NCI-H748 (cell line): ENCODE measurements at regions not wholly inside any gene's neighbourhood (a gene's known extent, or its start where the extent isn't known, plus 50 kb on each side); places are given as distances from the start of the nearest gene placed in this dataset.
A peak's percentile ranks its signal among the peaks of the same experiment; 100 is the strongest.

Experiments
- DNase-seq: peaks from one replicate; lab custom pipeline; 2025; ENCODE audit not compliant: unreplicated experiment; lab: John Stamatoyannopoulos, UW

DNA sequence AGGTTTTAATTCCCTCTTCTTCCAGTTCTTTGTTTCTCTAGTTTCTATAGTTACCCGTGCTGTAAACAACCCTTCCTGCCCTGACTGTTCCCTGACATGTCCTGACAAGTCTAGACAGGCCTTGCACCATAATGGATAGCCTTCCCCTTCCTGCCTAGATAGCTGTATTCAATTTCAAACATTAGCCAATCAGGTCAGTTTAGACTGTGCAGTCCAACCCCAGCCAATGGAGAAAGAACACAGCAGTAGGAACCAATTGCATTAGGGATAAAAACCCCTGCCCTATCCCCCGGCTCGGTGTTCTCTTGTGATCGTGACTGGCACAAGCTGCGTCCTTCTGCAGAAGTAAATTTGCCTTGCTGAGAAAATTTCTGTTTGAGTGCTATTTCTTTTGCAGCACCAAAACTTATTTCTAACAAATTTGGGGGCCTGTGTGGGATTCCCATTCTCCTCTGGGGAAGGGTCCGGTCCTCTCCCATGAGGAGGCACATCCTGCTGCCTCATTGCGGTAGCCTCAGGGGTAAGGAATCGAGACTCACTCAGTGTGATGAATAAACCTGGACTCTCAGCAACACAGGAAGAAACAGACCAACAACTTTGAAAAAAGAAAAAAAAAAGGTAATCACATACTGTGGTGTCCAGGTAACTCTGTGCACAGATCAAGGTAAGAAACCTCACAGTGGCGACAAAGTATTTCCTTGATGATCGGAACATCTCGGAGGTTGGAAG lies 248.7 kb upstream of the ECI2 start:
- DNase-seq, result peak; percentile 46

DNA sequence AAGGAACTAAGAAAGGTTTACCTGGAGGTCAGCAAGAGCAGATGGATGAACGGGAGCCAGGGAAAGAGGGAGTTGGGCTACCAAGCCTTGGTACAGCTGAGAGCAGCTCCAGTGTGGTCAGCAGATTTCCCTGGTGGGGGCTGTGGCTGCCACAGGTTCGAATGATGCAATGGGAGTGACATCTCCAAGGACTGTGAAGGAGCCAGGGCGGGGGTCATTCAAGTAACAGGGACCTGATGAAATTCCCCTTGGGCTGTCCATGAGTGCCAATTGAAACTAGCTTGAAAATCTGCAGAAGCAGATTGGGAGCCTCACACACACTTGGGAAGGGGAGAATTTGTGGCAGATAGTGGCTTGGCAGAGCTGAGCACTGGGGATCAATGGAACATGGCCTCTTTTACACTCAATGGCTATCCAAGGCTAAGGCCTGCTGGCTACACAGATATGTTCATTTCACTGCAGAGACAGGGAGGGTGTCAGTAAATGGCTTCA lies 247.0 kb upstream of the ECI2 start:
- no peak for DNase-seq

DNA sequence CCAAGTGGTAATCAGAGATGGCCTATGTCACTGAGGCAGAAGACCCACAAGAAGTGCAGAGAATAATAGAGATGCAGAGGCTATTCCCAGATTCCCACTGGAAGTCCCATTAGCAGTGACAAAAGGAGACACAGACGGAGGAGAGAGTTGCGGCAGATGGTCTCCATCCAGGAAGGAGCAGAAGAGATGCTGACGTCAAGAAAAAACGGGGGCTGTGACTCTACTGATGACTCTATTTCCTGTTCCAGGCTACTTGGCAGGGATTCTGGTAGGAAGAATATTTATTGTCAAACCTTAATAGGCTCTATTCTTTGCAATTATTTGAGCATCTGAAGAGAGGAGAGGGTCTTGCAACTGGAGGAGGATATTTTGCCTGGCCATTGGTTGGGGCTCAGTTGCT lies 246.0 kb upstream of the ECI2 start:
- DNase-seq, result no peak

DNA sequence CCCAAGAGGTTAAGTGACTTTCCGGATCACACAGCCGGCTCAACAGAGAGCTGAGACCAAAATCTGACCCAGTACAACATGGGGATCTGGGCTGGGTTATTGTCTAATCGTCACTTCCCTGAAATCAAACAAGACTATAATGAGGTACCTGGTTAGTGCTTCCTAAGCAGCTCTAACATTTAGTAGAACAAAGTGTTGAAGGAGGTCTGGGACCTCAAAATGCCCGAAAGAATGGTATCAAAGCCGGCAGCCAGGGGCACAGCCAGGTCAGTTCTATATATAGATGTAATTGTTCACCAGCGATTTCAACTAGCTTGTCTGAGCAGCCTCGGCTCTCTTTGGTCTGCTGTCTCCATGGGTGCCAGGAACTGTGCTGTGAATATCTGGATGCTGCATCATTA lies 245.5 kb upstream of the ECI2 start:
- DNase-seq, result no peak

DNA sequence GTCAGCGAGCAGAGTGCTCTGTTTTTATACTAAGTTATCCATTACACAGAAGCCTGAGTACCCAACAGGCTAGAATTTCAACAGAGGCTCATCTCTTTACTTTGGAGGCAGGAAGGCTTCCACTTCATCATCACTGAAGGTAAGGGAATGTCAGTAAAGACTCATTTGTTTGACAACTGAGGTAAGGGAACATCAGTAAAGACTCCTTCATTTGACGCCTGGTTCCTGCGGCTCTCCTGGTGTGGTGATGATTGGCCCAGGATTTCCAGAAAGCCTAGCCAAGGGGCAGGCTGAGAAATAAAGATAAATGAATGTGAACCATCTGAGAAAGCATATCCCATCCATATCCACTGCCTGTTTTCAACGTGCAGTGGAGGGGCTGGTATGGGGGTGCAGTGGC lies 244.6 kb upstream of the ECI2 start:
- DNase-seq, result no peak

DNA sequence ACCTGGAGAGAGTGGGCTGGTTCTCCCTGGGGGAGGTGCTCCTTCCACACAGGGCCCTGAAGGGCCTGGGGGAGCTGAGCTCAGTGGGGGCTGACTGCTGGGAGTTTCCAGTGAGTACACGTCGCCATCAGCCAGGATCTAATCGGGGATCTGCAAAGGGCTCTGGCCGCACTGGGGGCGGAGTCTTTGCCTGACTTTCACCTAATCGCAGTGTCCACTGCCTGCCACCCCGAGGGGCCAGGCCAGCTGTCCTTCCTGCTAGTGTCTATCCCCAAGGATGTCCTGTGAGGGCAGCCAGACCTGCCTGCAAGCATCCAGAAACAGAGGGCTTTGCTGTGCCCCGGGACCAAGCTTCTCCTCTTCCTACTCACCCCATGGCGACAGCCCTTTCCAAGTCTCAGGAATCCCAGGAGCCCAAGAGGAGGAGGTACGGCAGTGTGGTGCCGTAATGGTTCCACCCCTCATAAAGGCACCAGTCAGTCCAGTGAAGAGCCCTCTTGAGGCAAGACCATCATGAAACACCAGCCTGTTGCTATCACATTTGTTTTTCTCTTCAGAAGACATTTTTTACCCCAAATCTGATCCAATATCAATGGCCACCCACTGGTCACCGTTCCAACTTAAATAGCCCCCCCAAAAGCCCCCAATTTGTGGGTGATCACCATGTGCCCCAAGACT lies 243.1 kb upstream of the ECI2 start:
- DNase-seq, result no peak

DNA sequence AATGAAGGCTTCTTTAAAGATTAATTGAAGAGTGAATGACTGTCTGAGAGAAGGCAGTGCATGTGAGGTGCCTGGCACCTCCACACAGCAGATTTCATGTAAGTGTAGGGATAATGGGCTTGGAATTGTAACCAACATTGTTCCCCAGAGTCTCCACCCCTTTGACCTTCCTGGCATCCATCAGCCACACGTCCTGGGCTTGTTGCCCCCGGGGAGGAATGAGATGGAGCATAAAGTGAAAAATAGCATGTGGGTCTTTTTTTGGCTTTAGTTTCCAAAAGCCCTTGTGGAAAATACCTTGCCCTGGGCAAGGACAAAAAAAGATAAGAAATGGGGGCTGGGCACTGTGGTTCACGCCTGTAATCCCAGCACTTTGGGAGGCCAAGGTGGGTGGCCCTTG lies 242.2 kb upstream of the ECI2 start:
- DNase-seq, result no peak

DNA sequence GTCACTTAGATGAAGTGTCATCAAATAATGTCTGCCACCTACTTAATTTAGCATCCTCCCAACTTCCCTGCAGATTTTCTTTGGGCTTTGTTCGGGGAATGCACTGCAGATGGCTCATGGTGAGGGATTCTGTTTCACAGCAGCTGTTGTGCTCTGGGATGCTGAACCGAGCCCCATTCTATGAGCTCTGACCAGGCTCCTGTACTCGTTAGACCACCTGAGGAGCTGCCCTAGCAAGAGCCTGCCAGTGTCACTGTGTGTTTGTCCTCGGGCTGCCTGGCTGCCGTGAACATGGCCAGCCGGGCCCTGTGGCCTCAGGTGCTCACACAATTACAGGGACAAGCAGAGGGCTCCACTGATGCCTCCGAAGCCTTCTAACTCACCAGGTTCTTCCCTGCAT lies 238.8 kb upstream of the ECI2 start:
- no peak for DNase-seq

DNA sequence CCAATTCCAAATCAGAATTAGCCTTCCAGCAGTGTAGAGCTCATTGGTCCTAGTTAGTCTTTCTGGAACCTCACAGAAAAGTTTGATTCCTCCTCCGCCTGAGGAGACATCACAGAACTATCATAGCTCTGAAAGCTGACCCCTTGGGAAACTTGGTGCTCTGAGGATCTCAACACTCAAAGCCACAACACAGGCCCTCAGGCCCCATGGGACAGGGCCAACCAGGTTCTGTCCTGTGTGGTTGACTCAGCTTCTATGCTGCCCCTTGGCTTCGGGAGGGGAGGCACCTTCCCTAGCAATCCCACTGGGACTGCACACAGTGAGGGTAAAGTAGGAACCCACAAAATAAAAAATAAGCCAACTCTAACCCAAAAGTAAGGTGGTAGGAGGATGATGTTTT lies 237.5 kb upstream of the ECI2 start:
- no peak for DNase-seq

DNA sequence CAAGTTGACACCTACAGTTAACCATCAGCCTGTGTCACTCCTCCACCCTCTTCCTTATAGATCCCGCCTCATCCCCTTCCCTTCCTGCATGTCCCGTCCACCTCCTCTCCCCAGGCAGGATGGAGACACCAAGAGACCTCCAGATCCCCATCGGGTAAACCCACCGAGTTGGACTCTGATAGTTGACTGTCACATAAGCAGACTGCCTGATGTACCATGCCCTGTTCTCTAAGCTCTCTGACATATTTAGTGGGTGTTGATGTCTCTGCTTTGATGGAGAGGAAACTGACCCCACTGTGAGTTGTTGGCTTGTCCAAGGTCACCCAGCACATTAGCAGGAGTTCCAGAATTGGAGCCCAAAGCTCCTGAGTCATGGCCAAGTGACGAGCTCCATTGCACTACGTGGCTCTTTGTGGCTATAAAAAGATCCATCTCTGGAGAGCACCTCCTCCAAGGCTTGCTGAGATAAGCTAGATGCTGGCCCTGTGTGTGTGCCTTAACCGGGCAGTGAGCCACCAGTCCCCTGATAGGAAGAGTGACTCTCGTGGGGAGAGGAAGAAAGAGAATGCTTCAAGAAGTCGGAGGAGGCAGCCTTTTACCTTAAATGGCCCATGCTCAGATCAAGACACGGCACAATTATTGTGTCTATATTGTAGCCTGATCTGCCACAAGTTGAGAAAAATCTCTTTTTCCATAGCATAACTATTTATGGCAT lies 236.0 kb upstream of the ECI2 start:
- no peak for DNase-seq

DNA sequence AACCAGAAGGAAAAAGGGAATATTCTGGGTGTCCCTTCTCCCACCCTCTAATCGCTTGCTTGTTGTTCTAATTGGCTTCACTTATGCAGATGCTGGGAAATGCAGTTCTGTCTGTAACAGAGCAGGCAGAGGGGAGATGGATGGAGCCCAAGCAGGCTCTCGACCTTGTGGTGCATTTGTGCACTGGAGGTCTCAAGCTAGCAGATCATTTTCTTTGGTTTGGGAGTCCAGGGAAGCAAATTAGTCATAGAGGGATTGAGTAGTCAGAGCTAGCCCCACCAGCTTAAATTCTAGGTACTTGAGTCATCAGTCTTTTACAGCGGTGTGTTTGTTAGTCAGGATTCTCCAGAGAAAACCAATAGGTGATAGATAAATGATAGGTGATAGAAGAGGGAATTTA lies 234.7 kb upstream of the ECI2 start:
- no peak for DNase-seq

DNA sequence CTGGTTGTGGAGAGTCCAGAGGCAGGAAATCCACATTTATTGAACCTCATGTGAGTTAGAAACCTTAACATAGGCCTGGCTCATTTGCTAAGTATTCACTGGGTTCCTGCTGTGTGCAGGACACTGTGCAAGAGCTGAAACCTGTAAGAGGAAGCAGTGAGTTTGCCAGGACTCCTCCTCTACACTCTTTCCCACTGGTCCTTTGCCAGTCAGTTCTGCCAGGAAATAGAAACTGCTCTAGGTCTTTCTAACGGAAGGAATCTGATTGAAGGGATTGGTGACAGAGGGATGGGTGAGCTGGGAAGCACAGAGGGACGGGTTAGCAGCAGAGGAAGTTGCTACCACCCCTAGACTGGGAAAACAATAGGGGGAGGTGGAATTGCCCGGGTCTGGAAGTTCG lies 234.2 kb upstream of the ECI2 start:
- DNase-seq, result no peak

DNA sequence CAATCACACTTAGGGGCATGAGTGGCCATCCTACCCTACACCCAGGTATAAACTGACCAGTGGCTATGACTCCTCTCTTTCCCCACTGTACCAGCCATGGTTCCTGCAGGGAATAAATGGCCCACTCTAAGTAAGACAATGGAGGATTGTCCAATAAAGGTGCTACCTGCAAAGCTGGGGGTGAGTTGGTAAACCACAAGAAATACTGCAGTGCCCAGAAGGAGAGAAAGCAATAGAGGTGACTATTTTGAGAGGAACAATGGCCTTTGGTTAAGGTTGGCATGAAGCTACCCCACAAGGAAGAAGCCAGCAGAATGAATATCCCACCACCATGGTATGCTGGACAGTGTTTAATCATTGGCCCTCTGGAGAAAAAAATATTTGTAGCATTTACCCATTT lies 233.3 kb upstream of the ECI2 start:
- no peak for DNase-seq

DNA sequence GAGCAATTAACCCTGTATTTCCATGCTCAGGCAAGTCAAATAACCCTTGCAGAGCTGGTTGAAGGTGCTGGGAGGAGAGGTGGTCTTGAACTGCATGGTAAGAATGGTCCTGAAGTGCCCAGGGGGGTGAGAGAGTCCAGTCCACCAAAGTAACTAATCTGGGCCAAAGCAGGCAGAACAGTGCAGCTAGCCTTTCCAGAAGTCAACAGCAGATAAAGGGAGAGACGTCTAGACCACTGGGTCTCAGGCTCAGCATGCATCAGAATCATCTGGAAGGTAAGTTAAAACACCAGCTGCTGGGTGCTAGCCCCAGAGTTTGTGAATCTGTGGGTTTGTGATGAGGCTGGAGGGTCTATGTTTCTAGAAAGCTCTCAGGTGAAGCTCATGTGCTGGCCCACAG lies 232.3 kb upstream of the ECI2 start:
- DNase-seq, result no peak

DNA sequence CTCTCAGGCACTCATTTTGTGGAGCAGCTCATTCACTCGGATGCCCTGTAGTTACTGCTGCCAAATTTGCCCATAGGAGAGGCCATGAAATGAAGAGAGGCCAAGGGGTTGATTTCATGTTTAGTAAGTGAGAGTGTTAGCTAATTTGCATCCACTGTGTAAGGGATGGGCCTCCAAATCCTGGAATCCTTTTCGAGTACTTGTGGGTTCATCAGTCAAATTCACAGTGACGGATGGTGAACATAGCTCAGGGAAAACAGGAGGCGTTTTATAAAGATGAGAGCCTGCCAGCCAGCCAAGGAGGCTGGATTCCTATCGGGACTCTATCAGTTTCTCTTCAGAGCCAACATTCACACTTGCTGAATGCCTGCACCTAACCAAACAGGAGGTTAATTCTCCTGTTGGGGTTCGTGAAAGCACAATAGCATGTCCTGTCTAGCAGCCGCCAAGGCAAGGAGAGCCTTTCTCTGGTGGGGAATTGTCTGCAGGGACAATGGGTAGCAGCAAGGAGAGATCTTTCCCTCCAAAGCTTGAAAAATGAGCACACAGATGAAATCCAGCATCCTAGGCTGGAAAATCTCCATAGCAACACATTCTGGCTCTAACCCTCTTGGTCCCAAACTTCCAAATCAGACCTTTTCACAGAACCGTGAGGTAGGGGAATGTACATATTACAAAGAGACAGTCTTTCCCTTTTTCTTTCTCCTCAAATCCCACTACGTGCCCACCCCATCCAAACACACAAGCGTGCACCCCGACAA lies 231.4 kb upstream of the ECI2 start:
- DNase-seq, result no peak

DNA sequence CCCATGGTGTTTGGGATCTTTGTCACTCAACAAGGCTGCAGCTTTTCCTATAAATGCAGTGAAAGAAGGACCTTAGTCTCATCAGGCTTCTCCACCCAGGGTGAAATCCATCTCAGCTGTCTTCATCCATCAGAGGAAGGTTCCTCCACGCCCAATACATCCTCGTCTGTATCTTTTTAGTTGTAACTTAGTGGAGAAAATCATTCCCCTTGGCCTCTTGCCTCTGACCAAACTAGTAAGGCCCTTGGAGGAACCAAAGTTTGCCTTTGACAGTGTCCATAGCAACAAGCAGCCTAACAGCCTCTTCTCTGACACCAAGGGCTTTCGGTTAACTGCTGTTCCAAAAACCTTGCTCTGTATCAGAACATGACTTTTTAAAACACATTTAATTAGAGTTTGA lies 230.3 kb upstream of the ECI2 start:
- DNase-seq, result no peak

DNA sequence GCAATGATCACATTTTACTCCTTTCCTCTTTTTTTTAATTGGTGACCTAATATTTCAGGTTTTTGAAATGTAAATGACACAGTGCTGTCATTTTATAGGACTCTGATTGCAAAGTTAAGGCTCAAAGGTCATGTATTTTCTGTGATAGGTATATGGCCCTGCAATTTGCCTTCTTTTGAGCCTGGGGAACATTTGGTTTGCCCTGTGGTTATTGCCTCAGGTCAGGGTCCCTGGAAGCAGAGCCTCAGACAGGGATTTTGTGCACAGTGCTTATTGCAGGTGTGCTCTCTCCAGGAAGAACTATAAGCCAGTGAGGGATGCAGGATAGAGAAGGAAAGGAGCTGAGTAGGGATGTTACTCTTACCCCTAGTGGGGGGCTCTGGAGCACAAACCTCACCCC lies 229.3 kb upstream of the ECI2 start:
- no peak for DNase-seq

DNA sequence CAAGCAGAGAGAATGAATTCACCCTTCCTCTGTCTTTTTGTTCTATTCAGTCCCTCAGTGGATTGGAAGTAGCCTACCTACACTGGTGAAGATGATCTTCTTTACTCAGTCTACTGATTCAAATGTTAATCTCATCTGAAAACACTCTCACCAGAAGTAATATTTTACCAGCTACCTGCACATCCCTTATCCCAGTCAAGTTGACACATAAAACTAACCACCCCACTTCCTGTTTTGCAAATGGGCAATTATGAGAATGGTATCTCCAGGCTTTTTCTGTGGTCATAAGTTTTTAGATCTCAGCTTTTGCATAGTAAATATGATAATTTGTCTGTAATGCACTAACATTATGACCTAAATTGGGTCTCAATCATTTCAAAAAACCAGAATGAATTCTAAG lies 228.8 kb upstream of the ECI2 start:
- no peak for DNase-seq

DNA sequence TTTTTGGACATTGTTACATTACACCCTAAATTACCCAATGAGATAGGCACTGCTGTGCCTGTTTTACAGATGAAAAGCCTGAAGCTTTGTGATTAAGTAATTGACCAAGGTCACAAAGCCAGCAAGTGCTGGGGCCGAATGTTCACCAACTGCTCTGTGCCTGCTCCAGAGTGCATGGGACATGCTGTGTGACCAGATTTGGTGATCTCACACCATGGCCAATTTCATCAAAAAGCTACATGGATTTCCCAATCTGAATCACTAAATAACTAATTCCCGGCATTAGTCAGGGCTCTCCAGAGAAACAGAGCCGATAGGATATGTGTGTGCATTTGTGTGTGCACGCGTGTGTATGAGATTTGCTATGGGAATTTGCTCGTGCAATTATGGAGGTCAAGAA lies 228.3 kb upstream of the ECI2 start:
- no peak for DNase-seq

DNA sequence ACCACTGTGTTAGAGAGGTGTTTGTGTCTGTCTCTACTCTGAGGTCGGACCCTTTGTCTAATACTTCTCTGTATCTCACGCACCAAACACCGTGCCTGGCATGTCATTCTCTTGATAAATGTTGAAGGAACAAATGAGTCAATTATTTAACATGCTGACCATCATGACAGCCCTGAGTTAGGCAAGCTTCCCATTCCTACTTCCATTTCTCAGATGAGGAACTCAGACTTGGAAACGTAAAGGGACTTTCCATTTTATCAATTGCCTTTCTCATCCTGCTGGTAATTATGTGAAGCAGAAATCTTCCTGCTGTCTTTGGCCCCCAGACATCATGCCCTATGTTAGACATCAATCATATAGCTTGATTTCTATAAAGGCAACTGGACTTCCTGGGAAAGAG lies 227.0 kb upstream of the ECI2 start:
- DNase-seq, result no peak

DNA sequence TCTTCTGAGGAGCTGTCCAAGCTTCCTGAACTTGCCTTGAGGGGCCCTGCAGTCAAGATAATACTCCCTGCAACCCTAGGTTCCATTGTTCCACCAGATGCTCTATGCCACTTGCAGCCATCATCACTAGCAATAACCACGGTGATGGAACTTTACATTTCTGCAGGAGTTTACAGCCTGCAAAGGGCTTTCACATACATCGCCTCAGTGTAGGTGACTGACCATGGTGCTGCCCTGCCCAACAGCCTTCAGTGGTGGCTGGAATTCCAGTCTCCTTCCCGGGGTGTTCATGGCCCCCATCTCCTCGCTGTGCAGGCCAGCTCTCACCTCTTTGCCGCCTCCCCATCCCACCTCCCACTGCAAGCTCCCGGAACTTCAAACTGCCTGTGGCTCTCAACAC lies 225.5 kb upstream of the ECI2 start:
- no peak for DNase-seq
